ENCODE measurements at regions not wholly inside any gene's neighbourhood (a gene's known extent, or its start where the extent isn't known, plus 50 kb on each side); places are given as distances from the start of the nearest gene placed in this dataset.

DNA sequence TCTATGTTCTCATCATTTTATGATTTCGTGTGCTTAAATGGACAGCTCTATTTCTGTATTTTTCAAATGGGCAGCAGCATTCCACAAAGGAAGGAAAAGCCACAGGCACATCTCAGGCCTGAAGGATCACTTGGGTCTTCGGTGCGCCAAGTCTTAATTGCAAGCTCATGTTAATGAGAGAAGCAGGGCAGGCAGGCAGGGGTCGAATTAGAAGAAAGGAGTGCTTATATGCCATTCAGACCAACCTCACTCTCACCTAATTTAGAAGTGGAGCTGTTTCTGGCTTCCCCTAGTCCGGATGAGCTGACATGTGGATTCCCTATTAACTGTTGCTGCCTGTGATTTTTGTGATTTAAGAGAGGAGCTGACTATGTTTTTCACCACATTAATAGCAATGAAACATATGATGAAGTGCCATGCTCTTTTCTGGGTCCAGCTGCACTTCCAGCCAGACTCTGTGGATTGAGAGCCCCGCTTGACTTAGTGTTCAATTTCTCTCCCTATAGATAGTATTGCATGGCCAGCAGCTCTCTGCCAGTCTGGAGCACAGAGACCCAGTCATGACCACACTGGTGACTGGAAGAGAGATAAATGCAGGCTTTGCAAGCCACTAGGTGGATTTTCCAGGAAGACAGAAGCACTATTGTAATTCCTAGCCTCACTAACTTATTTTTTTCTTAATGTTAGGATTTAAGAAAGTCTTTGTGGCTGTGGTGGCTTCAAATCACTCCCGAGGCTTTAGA lies 373.9 kb upstream of the FAT3 start:
- TF ChIP-seq, protein P1, sequence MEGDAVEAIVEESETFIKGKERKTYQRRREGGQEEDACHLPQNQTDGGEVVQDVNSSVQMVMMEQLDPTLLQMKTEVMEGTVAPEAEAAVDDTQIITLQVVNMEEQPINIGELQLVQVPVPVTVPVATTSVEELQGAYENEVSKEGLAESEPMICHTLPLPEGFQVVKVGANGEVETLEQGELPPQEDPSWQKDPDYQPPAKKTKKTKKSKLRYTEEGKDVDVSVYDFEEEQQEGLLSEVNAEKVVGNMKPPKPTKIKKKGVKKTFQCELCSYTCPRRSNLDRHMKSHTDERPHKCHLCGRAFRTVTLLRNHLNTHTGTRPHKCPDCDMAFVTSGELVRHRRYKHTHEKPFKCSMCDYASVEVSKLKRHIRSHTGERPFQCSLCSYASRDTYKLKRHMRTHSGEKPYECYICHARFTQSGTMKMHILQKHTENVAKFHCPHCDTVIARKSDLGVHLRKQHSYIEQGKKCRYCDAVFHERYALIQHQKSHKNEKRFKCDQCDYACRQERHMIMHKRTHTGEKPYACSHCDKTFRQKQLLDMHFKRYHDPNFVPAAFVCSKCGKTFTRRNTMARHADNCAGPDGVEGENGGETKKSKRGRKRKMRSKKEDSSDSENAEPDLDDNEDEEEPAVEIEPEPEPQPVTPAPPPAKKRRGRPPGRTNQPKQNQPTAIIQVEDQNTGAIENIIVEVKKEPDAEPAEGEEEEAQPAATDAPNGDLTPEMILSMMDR (conservative IDR thresholded peaks at IDR 0.05 in 1 of 2, IDR thresholded peaks at IDR 0.05 in 1 of 2; ENCODE audit: extremely low read depth in 1 of 2, insufficient read depth in 1 of 2, low read depth in 1 of 2, low read length in 2 of 2) = no peak
- no peak for TF ChIP-seq EZH2 (IDR thresholded peaks at IDR 0.05; ENCODE audit: borderline replicate concordance, low read length)
